ENCODE measurements at regions not wholly inside any gene's neighbourhood (a gene's known extent, or its start where the extent isn't known, plus 50 kb on each side); places are given as distances from the start of the nearest gene placed in this dataset.

GRCh38 chr9:80496901-80497556 is 925.3 kb downstream of the TLE4 start:
- Histone ChIP-seq H3K27me3 (ENCODE audit: control insufficient read depth in 1 of 2, insufficient read depth in 2 of 2, low read length in 2 of 2) (no peaks in the 10 kb centered on the region), H3K9me3 (ENCODE audit: control insufficient read depth in 1 of 2, insufficient read depth in 1 of 2, low read length in 2 of 2) (peaks cover 0 to 6% of the 10 kb centered on the region in 2 experiments), H3K4me3 (ENCODE audit: low read length) (no peak overlapping the region), H3K36me3 (ENCODE audit: insufficient read depth, low read length) (no peaks in the 10 kb centered on the region), H3K4me1 (ENCODE audit: insufficient read depth, low read length) (no peaks in the 10 kb centered on the region), H3K27ac (ENCODE audit: low read depth in 1 of 2, low read length in 2 of 2) (no peak overlapping the region)
- no peak for TF ChIP-seq CTCF (IDR thresholded peaks at IDR 0.05)
- no peaks in the 10 kb centered on the region for H3K4me1 Mint-ChIP-seq (ENCODE audit: low read depth)
- peaks cover 15% of the 10 kb centered on the region for H3K9me3 Mint-ChIP-seq
- no peak for DNase-seq
- no peak overlapping the region for H3K4me3 Mint-ChIP-seq
- H3K27ac Mint-ChIP-seq, result no peak overlapping the region
- H3K27me3 Mint-ChIP-seq, result no peaks in the 10 kb centered on the region
- intact Hi-C loops (cut with DNase I, micrococcal nuclease), result no loop called here
- no peak for ATAC-seq (ENCODE audit: poor library complexity)
- ChIA-PET CTCF (no interaction called here), POLR2A (no interaction called here)
- H3K36me3 Mint-ChIP-seq (ENCODE audit: low read depth), result no peaks in the 10 kb centered on the region

GRCh38 chr9:80493258-80493657 is 921.5 kb downstream of the TLE4 start:
- ATAC-seq (ENCODE audit: poor library complexity), result no peak
- ChIA-PET POLR2A (no interaction called here), CTCF (no interaction called here)
- Mint-ChIP-seq H3K4me3 (no peak overlapping the region), H3K4me1 (ENCODE audit: low read depth) (no peaks in the 10 kb centered on the region), H3K27me3 (no peaks in the 10 kb centered on the region), H3K36me3 (ENCODE audit: low read depth) (no peaks in the 10 kb centered on the region), H3K27ac (no peak overlapping the region), H3K9me3 (peaks cover 17% of the 10 kb centered on the region)
- Histone ChIP-seq H3K27ac (ENCODE audit: low read depth in 1 of 2, low read length in 2 of 2) (no peak overlapping the region), H3K27me3 (ENCODE audit: control insufficient read depth in 1 of 2, insufficient read depth in 2 of 2, low read length in 2 of 2) (no peaks in the 10 kb centered on the region), H3K9me3 (ENCODE audit: control insufficient read depth in 1 of 2, insufficient read depth in 1 of 2, low read length in 2 of 2) (peaks cover 0 to 6% of the 10 kb centered on the region in 2 experiments), H3K36me3 (ENCODE audit: insufficient read depth, low read length) (no peaks in the 10 kb centered on the region), H3K4me3 (ENCODE audit: low read length) (no peak overlapping the region), H3K4me1 (ENCODE audit: insufficient read depth, low read length) (no peaks in the 10 kb centered on the region)
- no peak for DNase-seq
- no peak for TF ChIP-seq CTCF (IDR thresholded peaks at IDR 0.05)
- intact Hi-C loops (cut with DNase I, micrococcal nuclease), result no loop called here

DNA sequence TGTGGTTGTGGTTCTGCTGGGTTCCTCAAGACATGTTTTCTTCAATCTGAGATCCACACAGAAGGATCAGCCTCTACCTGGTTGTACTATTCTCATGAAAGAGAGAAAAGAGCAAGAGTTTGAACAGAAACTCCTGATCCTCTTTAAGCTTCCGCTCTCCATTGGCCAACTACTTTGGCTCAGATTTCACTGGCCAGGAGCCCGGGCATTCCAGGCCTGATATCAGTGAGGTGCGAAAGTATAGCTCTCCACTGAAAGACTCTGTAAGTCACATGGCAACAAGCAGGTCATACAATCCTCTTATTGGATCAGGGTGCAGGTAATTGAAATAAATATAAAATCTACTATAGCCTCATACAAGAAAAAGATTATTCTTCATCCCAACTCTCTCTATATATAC is 920.5 kb downstream of the TLE4 start:
- ChIA-PET CTCF (no interaction called here), POLR2A (no interaction called here)
- H3K27ac Mint-ChIP-seq, result no peak overlapping the region
- peaks cover 16% of the 10 kb centered on the region for H3K9me3 Mint-ChIP-seq
- H3K4me3 Mint-ChIP-seq, result no peak overlapping the region
- H3K4me3 ChIP-seq (ENCODE audit: low read length), result no peak overlapping the region
- ATAC-seq (ENCODE audit: poor library complexity), result no peak
- no peak for DNase-seq
- no peaks in the 10 kb centered on the region for H3K4me1 ChIP-seq (ENCODE audit: insufficient read depth, low read length)
- no peak overlapping the region for H3K27ac ChIP-seq (ENCODE audit: low read depth in 1 of 2, low read length in 2 of 2)
- H3K36me3 ChIP-seq (ENCODE audit: insufficient read depth, low read length), result no peaks in the 10 kb centered on the region
- H3K27me3 Mint-ChIP-seq, result no peaks in the 10 kb centered on the region
- no peak for TF ChIP-seq CTCF (IDR thresholded peaks at IDR 0.05)
- H3K27me3 ChIP-seq (ENCODE audit: control insufficient read depth in 1 of 2, insufficient read depth in 2 of 2, low read length in 2 of 2), result no peaks in the 10 kb centered on the region
- H3K9me3 ChIP-seq (ENCODE audit: control insufficient read depth in 1 of 2, insufficient read depth in 1 of 2, low read length in 2 of 2), result peaks cover 0 to 6% of the 10 kb centered on the region in 2 experiments
- H3K4me1 Mint-ChIP-seq (ENCODE audit: low read depth), result no peaks in the 10 kb centered on the region
- intact Hi-C loops (cut with DNase I, micrococcal nuclease), result no loop called here
- H3K36me3 Mint-ChIP-seq (ENCODE audit: low read depth), result no peaks in the 10 kb centered on the region

Measured in CD4-positive, alpha-beta T cell (primary cell).